ENCODE measurements at regions not wholly inside any gene's neighbourhood (a gene's known extent, or its start where the extent isn't known, plus 50 kb on each side); places are given as distances from the start of the nearest gene placed in this dataset.
"Not testable (repeated sequence)": the region's sequence is repeated elsewhere in the genome, so short reads cannot be mapped to it uniquely, and the experiment has no call there.

GRCh38 chr13:34172048-34172447 is 354.1 kb downstream of the RFC3 start:
- no peak for DNase-seq

DNA sequence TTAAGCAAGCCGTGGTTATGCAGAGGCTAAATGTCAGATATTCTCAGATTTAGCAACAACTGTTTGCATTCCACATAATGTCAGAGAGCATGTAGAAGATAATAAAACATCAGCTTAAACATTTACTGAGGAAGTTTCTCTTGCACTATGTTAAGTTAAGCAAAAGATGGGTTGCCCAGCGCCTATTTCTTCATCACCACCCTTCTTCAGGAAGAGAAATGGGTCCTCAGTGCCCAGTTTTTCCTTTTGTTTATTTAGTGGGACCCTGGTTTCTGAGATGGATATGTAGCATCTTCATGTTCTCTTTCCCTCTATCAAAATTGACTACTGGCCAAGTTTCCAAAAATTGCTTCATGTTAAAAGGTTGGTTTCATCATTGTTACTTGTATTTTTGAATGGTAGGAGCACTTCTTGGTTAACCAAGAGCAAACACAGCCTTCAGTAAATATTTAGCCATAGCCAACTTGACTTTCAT is 356.8 kb downstream of the RFC3 start:
- DNase-seq: no peak

DNA sequence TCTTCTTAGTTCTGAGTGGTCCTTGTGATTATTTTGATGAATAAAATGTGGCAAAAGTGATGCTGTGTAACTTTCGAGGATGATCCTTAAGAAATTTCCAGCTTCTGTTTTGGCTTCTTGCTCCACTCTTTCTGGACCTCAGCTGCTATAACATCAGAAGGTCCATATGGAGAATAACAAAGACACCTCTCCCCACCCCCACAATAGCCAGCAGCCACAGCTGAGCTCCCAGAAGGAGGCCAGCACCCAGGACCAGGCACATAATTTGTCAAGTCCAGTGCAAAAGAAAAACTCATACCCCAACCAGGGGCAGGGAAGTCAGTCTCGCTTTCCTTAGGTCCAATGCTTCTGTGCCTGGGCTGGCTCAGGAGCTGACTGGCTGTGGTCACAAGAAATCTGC is 357.6 kb downstream of the RFC3 start:
- DNase-seq: no peak

DNA sequence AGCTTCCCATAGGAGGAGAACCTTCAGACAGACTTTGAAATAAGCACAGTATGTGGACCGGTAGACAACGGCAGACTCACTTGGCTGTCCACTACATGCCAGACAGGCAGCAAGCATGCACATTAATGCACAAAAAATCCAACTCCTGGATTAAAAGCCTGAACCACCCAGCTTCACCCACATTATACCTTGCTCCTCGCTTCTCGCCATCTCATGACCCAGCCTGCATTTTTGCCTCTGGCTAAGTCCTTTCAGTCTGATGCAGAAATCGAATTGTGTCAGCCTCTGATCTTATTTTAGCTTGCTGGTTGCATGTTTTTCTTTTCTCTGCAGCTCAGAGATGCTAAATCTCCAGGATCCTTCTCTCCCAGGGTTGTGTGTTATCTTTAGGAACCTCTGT is 358.7 kb downstream of the RFC3 start:
- no peak for DNase-seq

GRCh38 chr13:34179481-34179880 is 361.5 kb downstream of the RFC3 start:
- no peak for DNase-seq

- no peak for DNase-seq
Observed at GRCh38 chr13:34179927-34180326, 362.0 kb downstream of the RFC3 start.

DNA sequence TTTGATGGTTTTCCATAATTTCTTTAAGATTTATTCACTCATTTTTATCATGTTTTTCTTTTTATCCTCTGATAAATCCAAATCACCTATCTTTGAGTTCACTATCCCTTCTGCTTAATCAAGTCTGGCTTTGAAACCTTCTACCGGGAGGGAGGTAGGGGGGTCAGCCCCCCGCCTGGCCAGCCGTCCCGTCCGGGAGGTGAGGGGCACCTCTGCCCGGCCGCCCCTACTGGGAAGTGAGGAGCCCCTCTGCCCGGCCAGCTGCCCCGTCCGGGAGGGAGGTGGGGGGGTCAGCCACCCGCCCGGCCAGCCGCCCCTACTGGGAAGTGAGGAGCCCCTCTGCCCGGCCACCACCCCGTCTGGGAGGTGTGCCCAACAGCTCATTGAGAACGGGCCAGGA is 363.3 kb downstream of the RFC3 start:
- not testable (repeated sequence) for DNase-seq

- no peak for DNase-seq
Observed at GRCh38 chr13:34189946-34190345, 372.0 kb downstream of the RFC3 start.

DNA sequence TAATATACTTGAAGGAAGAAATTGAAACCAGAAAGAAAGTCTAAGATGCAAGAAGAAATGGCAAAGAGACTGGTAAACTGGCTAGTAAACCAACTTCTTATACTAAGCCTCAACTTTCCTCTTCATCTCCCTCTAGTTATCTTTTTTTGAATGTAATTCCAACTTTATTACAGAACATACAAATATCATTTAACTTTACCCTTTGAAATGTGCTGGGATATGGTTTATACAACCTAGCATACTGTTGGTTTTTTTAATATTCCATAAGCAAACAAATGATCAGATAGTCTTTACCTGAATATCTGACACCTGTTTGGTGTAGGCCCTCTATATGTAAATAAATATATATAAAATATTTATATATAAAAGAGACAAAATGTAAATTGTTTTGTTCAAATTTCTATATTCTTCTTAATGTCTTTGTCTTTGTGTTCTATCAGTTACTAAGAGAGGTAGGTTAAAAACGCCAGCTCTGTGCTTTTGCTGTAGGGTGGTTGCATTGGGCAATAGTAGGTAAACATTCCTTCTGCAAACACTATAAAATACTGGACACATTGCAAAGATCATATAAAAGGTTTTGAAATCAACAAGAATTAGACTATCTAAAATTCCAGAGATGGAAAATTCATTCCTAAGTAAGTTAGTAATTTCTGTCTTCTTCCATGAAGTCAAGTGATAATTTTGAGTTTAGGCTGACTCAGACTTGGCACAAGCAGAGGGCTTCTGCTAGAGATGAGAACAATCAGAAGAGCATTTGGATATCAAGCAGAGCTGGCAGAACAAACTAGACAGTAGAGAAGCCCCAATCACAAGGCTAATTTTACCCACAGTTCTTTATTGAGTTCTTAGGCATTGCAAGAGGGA is 383.3 kb downstream of the RFC3 start:
- DNase-seq: no peak

- no peak for DNase-seq
Observed at GRCh38 chr13:34207334-34207733, 389.4 kb downstream of the RFC3 start.

- DNase-seq: no peak
Observed at GRCh38 chr13:34207872-34208271, 389.9 kb downstream of the RFC3 start.

GRCh38 chr13:34208336-34208735 is 390.4 kb downstream of the RFC3 start:
- no peak for DNase-seq

DNA sequence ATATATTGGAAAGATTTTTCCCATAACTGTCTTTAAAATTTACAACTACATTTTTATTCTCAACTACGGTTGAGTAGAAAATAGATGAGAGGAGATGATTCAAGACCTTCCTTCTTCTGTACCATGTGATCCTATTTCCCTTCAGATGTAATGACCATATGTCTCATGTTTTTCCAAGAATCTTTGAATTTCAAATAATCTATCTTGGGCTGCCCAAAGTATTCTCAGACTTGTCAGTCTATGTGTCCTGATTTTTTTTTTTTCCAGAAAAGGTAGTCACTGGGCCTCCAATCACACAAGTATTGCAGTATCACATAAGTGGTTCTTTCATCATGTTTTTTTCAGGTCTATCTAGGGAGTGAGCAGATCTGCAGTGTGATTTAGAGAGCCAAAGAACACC is 392.4 kb downstream of the RFC3 start:
- DNase-seq: no peak

- DNase-seq: no peak
Observed at GRCh38 chr13:34214686-34215085, 396.7 kb downstream of the RFC3 start.

DNA sequence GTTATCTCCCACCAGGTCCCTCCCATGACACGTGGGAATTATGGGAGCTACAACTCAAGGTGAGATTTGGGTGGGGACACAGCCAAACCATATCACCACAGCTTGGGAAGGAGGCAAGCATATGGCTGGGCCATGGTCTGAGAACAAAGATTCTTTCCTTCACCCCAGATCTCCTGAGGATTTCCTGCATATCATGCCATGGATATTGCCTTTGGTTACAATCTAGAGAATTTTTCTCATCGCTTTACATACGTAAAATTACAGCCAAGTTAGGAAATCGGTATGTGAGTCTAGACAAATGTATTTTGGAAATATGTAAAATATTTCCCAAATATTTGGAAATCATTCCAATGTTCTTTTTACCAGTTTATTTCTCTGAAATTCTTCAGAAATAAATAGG is 398.3 kb downstream of the RFC3 start:
- no peak for DNase-seq

GRCh38 chr13:34217343-34218025 is 399.5 kb downstream of the RFC3 start:
- no peak for DNase-seq

GRCh38 chr13:34223984-34224383 is 406.0 kb downstream of the RFC3 start:
- no peak for DNase-seq

GRCh38 chr13:34224877-34225276 is 406.9 kb downstream of the RFC3 start:
- DNase-seq: no peak

- DNase-seq: no peak
Observed at GRCh38 chr13:34230271-34230670, 412.3 kb downstream of the RFC3 start.

GRCh38 chr13:34241332-34241731 is 423.4 kb downstream of the RFC3 start:
- no peak for DNase-seq

DNA sequence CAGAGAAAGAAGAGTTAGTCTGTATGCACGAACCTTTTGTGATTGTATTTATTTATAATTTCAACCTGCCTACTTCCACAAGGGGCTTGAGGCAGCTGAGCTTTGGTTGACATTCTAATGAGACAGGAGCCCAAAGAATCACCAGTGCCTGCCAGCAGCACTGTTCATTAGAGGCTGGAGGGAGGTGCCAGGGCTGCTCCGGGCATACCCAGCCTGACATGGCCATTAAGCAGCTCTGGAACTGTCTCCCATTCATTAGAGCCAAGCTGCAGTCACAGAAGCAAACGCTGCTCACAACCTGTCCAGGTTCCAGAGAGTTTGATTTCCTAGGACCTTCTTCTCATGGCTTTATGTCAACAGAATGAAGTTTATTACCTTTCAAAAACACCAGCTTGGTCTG is 425.5 kb downstream of the RFC3 start:
- DNase-seq: no peak

DNA sequence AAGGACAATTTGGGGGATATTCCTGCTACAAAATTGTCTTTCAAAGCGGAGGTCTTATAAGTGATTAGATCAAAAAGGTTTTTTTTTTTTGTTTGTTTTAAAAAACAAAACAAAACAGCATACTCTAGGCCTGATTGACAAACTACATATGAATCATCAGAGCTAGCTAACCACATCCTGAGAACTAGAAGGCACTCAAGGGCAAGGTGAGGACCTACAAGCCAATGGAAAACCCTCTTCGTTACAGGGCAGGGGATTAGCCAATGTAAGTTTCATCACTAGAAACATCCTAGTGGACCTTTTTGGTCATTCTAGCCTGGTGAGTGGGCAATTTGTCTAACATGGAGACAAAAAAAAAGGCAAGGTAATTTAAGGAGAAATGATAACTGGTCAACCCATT is 428.6 kb downstream of the RFC3 start:
- DNase-seq: no peak

DNA sequence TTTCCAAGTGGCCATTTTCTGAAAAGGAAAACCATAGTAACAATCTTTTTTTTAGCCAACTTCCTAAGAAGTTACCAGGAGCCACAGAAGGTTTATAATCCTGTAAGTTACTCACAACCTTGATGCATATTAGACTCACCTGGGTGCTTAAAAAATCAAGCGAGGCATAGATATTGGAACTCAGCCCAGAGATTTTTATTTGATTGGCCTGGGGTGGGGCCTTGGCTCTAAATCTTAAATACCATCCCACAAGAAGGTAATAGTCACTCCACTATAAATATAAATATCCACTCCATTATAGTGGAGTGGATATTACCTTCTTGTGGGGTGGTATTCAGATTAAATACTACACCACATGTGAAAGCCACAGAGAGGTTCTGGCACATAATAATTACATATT is 429.6 kb downstream of the RFC3 start:
- no peak for DNase-seq

DNA sequence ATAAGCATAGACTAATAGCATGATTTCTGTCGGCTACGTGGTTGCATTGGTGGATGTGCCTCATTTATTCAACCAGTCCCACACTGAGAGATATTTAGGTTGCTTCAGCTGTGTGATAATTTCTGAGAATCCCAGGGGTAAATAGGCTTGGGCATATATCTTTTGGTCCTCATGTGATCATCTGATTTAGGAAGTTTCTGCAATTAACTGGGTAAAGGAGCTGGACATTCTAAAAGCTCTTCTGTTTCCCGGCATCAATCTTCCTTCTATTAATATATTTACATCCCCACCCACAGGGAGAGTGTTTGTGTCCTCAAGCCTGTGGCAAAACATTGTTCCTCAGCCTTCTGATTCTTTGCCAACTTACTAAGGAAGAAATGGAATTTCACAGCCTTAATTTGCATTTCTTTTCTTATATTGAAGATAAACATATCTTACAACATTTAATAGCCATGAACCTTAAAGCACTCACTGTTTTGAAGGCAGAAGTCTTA is 431.6 kb downstream of the RFC3 start:
- DNase-seq: no peak

Measured in right kidney (tissue), 1 donor.